NCI-H2107 (cell line): ENCODE measurements at regions not wholly inside any gene's neighbourhood (a gene's known extent, or its start where the extent isn't known, plus 50 kb on each side); places are given as distances from the start of the nearest gene placed in this dataset.
"Not testable (repeated sequence)": the region's sequence is repeated elsewhere in the genome, so short reads cannot be mapped to it uniquely, and the experiment has no call there.

Experiments used
- DNase-seq: peaks from one replicate; lab custom pipeline; 2025; lab: John Stamatoyannopoulos, UW

DNA sequence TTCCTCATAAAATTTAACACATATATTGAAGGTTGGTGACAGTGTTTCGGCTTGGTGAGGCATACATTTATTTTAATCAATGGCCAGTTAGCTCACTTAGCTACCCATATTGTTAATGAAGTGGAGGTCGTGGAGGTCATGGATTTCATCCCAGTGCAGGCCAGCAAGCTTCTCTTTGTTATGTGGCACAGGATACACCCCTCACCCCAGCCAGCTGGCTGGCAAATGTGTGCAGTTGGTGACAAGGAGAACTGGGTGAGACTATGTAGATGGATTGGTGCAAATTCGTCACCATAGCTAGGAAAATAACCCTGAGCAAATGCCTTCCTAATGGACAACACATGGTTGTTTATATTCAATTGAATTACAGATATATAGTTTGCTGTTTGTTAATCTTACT, 50.5 kb upstream of the FOXP2 start:
- DNase-seq: no peak

DNA sequence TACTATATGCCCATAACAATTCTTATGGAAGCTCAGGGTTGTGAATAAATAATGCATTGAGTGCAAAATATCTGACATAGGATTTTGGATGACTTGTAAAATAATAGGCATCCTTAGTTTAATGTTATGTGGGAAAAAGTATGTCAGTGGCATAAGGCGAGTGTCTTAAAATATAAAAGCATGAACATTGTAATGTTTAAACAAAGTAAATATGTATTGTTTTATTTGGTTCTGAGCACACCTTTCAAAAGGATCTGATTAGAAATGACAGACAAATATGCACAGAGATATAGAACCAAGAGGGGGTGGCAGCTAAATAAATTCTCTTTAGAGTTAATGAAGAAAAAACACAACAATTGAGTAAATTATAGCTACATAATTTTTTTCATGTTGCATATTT, 51.3 kb upstream of the FOXP2 start:
- no peak for DNase-seq

GRCh38 chr7:114358911-114359310, 55.7 kb upstream of the FOXP2 start:
- no peak for DNase-seq

DNA sequence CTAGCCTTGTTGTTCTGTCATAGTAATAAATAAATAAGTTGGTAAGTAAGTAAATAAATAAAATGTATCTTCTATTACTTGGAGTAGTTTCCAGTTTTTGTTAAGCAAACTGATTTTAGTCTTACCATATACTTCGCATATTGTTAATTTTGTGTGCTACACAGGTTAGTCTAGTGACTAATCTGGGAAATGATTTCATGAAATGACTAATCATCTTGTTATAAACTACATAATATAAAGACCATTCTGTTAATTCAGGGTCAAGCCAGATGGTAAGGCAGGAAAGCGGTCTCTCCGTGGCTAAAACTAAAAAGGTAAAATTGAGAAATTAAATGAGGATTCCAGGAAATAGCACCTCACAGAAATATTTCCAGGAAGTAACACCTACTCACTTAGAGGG, 58.5 kb upstream of the FOXP2 start:
- DNase-seq: no peak

DNA sequence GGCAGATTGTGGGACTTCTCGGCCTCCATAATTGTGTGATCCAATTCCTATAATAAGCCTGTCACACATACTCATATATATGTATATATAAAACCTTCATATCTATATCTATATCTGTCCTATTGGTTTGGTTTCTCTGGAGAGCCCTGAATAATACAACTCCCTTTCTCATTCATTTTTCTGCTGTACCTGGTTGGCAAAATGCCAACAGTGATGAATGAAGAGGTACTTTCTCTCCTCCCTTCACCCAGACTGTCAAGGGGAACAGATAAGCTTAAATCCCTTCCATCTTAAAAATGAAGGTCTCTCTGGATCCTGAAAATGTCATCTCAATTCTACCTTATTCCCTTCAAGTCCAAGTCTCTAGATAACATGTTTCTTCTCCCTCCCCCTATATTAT, 60.3 kb upstream of the FOXP2 start:
- no peak for DNase-seq

DNA sequence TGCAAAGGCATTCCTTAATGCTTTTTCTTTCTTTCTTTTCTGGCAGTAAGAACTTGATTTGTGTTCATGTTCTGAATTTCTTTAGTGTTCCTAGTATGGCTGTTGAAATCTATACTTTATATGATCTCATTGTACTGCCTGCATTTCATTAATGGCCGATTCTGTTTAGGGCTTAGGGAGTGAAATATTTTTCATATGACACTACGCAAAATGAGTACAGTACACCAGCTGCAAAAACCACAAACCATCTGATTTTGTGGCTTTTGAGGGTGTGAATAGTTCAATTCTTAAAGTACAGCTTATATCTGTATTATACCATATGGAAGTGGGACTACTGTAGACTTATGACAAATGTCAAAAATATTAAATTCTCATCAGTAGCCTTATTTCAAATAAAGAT, 69.1 kb upstream of the FOXP2 start:
- no peak for DNase-seq

- no peak for DNase-seq
Observed at GRCh38 chr7:114343949-114344708, 70.5 kb upstream of the FOXP2 start.

- no peak for DNase-seq
Observed at GRCh38 chr7:114342431-114343179, 72.0 kb upstream of the FOXP2 start.

- DNase-seq: no peak
Observed at GRCh38 chr7:114341648-114342047, 73.0 kb upstream of the FOXP2 start.

- DNase-seq: no peak
Observed at GRCh38 chr7:114334989-114335388, 79.6 kb upstream of the FOXP2 start.

- DNase-seq: not testable (repeated sequence)
Observed at GRCh38 chr7:114329458-114329857, 85.2 kb upstream of the FOXP2 start.

GRCh38 chr7:114317450-114318098, 97.0 kb upstream of the FOXP2 start:
- DNase-seq: no peak

DNA sequence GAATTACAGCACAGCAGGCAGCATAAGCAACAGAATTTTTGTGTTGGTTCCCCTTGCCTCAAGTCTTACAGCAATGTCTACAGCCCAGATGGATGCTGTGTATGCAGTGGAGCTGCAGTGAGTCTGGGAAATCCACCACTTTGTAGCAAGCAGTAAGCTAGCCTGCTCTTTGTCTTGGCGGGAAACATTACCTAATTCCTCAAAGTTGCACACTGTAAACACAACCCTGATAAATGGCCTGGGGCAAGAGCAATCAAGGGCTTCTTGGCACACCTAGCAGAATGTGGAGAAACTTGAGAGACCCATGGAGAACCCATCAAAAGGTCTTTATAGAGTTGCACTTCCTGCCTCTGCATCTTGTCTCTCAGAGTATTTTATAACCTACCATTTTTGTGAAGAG, 102.0 kb upstream of the FOXP2 start:
- no peak for DNase-seq

GRCh38 chr7:114310345-114311110, 104.1 kb upstream of the FOXP2 start:
- DNase-seq: no peak

DNA sequence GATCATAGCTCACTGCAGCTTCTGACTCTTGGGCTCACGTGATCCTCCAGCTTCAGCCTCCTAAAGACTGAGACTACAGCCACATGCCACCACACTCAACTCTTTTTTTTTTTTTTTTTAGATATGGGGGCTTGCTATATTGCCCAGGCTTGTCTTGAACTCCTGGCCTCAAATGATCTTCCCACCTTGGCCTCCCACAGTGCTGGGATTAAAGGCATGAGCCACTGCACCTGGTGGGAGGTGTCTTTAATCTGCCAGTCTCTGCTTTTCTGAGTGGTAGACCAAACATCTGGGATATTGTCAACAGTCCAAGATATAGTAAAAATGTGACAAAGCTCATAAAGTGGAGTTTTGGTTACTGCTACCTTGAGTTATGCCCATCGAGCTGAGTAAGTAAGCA, 104.9 kb upstream of the FOXP2 start:
- no peak for DNase-seq

- no peak for DNase-seq
Observed at GRCh38 chr7:114303301-114303700, 111.3 kb upstream of the FOXP2 start.

DNA sequence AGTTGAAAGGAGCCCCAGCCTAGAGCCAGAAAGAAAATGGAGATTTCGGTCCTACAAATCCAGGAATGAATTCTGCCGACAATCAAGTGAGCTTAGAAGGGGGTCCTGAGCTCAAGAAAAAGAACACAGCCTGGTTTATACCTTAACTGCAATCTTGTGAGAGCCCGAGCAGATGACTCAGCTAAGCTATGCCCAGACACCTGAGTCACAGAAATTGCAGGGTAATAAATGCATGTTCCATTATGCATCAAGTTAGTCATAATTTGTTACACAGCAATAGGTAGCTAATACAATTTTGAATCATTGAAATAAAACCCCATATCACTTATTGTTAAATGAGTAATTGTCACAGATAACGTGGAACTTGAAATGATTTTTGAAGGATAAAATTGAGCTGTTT, 111.8 kb upstream of the FOXP2 start:
- no peak for DNase-seq

DNA sequence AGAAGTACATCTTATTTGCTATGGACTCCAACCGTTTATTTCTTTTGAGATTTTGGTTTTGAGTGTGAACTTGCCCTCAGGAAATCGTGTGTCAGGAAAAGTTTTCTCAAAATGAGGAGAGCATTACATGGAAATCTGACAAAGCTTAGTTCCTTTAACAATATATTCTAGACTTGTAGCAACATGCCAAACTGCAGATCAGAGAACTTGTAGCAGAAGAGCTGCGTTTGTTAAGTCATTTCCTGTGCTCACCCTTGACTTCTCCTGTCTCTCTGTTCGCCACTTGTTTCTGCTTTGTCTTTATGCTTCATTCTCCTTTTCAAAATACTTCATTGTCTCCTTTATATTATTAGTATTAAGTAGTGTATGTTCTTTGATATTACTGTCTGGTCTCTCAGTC, 116.6 kb upstream of the FOXP2 start:
- no peak for DNase-seq

GRCh38 chr7:114297121-114297520, 117.5 kb upstream of the FOXP2 start:
- no peak for DNase-seq

- DNase-seq: no peak
Observed at GRCh38 chr7:114295522-114295921, 119.1 kb upstream of the FOXP2 start.

- DNase-seq: no peak
Observed at GRCh38 chr7:114294036-114294435, 120.6 kb upstream of the FOXP2 start.

- no peak for DNase-seq
Observed at GRCh38 chr7:114293289-114294012, 121.2 kb upstream of the FOXP2 start.
